Naive thymus-derived CD4-positive, alpha-beta T cell (primary cell): ENCODE measurements at regions not wholly inside any gene's neighbourhood (a gene's known extent, or its start where the extent isn't known, plus 50 kb on each side); places are given as distances from the start of the nearest gene placed in this dataset.
A peak's percentile ranks its signal among the peaks of the same experiment; 100 is the strongest.

Experiments used
- ATAC-seq: fragments of 150-1000 bp; cut with Tn5 transposase; 2 replicates; pipeline ENCODE4 v1.10.0; 2021; ENCODE audit warnings: mild to moderate bottlenecking, moderate library complexity
- CTCF ChIA-PET: fragments of 350-600 bp; sonication (Branson Sonifier 250); formaldehyde crosslinking; loops from one replicate; lab custom pipeline; 2021; ENCODE audit warnings: antibody characterized with exemption; lab: Charles Lee
- POLR2A ChIA-PET: fragments of 350-600 bp; sonication (Branson Sonifier 250); formaldehyde crosslinking; loops from one replicate; lab custom pipeline; 2021; ENCODE audit warnings: antibody characterized with exemption, inconsistent platforms; lab: Charles Lee
- DNase-seq, 9 donors: peaks; one replicate each; pipeline versions ENCODE4 v3.0.0 to v3.0.0-alpha.2; 2020 to 2022; ENCODE audit warnings: mixed read lengths in 1 of 9
- H3K27ac ChIP-seq: one replicate; pipeline ENCODE4 v1.7.0; 2013; ENCODE audit warnings: mild to moderate bottlenecking, low read depth, low read length, moderate library complexity
- H3K27me3 ChIP-seq, 2 donors: one replicate each; pipeline ENCODE4 v1.7.0; 2013; ENCODE audit warnings: low read length in 2 of 2, mild to moderate bottlenecking in 2 of 2, moderate library complexity in 2 of 2; ENCODE audit not compliant: control insufficient read depth in 2 of 2, insufficient read depth in 2 of 2
- H3K36me3 ChIP-seq, 3 experiments: 1 replicate in 2 of 3; 2 replicates in 1 of 3; pipeline ENCODE4 v1.7.0; 2013; ENCODE audit warnings: low read length in 3 of 3, mild to moderate bottlenecking in 3 of 3, moderate library complexity in 1 of 3; ENCODE audit not compliant: insufficient read depth in 3 of 3, control insufficient read depth in 2 of 3
- H3K4me1 ChIP-seq, 2 donors: one replicate each; pipeline ENCODE4 v1.7.0; 2013; ENCODE audit warnings: low read length in 2 of 2, mild to moderate bottlenecking in 2 of 2, moderate library complexity in 1 of 2; ENCODE audit not compliant: control insufficient read depth in 2 of 2, insufficient read depth in 2 of 2
- H3K4me3 ChIP-seq: 2 replicates; pipeline ENCODE4 v1.7.0; 2013; ENCODE audit warnings: mild to moderate bottlenecking, low read length
- H3K9me3 ChIP-seq, 3 experiments: 1 replicate in 2 of 3; 2 replicates in 1 of 3; pipeline ENCODE4 v1.7.0; 2013; ENCODE audit warnings: low read length in 3 of 3; ENCODE audit not compliant: control insufficient read depth in 2 of 3
- H3K27ac Mint-ChIP-seq, 9 donors: one replicate each; pipeline ENCODE4 v1.8.0; 2020 to 2022; ENCODE audit warnings: mixed read lengths in 9 of 9, mild to moderate bottlenecking in 8 of 9, moderate library complexity in 5 of 9, inconsistent platforms in 2 of 9
- H3K27me3 Mint-ChIP-seq, 5 donors: one replicate each; pipeline ENCODE4 v1.8.0; 2021 to 2022; ENCODE audit warnings: mixed read lengths in 5 of 5, mild to moderate bottlenecking in 1 of 5
- H3K36me3 Mint-ChIP-seq, 5 donors: one replicate each; pipeline ENCODE4 v1.8.0; 2020 to 2022; ENCODE audit warnings: mixed read lengths in 5 of 5, mild to moderate bottlenecking in 3 of 5, inconsistent platforms in 1 of 5
- H3K4me1 Mint-ChIP-seq, 7 donors: one replicate each; pipeline ENCODE4 v1.8.0; 2020 to 2022; ENCODE audit warnings: mixed read lengths in 7 of 7, mild to moderate bottlenecking in 3 of 7, inconsistent platforms in 1 of 7
- H3K4me3 Mint-ChIP-seq, 10 donors: one replicate each; pipeline ENCODE4 v1.8.0; 2020 to 2022; ENCODE audit warnings: mild to moderate bottlenecking in 10 of 10, mixed read lengths in 10 of 10, moderate library complexity in 6 of 10, inconsistent platforms in 2 of 10
- H3K9me3 Mint-ChIP-seq, 11 donors: one replicate each; pipeline ENCODE4 v1.8.0; 2020 to 2022; ENCODE audit warnings: mixed read lengths in 11 of 11, mild to moderate bottlenecking in 4 of 11, inconsistent platforms in 1 of 11, moderate library complexity in 1 of 11
- intact Hi-C, 2 donors: fragments of 100-400 bp; cut with micrococcal nuclease; formaldehyde crosslinking; loops; one replicate each; pipeline ENCODE4 v1.15.1; 2023

DNA sequence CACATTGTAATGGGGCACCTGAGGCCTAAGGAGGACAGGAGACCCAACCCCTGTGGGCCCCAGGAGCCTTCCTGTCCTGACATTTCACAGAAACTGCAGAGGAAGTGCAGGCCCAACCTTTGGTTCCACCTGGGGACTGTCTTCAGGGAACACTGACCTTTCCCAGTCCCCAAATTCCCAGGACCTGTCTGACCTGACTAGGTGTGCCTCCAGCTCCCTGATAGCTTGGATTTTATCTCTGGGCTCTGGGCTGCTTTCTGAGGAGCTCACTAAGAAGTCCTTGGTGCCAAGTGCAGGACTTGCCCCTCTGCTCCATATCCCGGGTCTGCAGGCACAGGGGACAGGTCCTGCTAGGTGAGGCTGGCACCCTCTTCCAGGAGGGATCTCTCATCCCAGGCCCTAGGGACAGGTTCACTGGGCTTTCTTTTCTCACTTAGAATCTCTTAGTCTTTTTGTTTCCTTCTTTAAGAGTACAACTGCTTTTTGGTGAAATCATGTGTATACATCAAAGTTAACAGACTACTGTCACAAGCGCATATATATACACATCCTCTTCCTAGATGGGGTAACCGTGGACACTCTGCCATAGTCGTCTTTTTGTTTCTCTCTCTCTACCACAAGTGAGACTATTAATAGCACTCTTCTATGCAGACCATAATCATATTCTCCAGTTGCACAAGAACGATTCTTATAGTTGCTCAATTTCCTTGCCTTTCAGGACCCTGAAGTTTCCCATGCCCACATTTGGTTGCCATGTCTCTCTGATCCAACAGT lies 72.0 kb upstream of the IGLL5 start:
- POLR2A ChIA-PET = interaction anchor here (0.7 to 10.4 kb wide), 9 partner anchors 8 to 225 kb away, joined by 3 to 96 read pairs (median 5); no protein-coding TSS in a partner anchor
- H3K4me3 ChIP-seq = peak overlapping the region; percentile 11
- H3K4me1 Mint-ChIP-seq = peaks cover 61 to 96% (median 83%) of the 10 kb centered on the region in 7 donors
- H3K9me3 ChIP-seq = no peaks in the 10 kb centered on the region
- peak overlapping the region; percentile 30 for H3K27ac ChIP-seq
- CTCF ChIA-PET = interaction anchor here (1.1 to 16.4 kb wide), 8 partner anchors 9 to 140 kb away, joined by 3 to 322 read pairs (median 8); no protein-coding TSS in a partner anchor
- no peaks in the 10 kb centered on the region for H3K9me3 Mint-ChIP-seq
- H3K36me3 ChIP-seq = no peaks in the 10 kb centered on the region
- intact Hi-C loops = loop anchor here in 1 of 2 donors (5.0 kb wide), 1 partner anchor 52 kb away; no protein-coding TSS in a partner anchor
- peaks cover 59 to 72% of the 10 kb centered on the region in 2 donors for H3K4me1 ChIP-seq
- H3K4me3 Mint-ChIP-seq = peak overlapping the region; percentile 2 to 73 (median 32)
- H3K36me3 Mint-ChIP-seq = no peaks in the 10 kb centered on the region
- H3K27me3 Mint-ChIP-seq = peaks cover 0 to 2% (median 0%) of the 10 kb centered on the region in 5 donors
- H3K27ac Mint-ChIP-seq = peak overlapping the region; percentile 59 to 99 (median 88)
- no peaks in the 10 kb centered on the region for H3K27me3 ChIP-seq
- peak in 3 of 9 donors; percentile 27 to 39 (median 31) for DNase-seq
- peak; percentile 44 for ATAC-seq

- CTCF ChIA-PET = interaction anchor here (0.9 to 16.4 kb wide), 10 partner anchors 8 to 139 kb away, joined by 3 to 322 read pairs (median 4); no protein-coding TSS in a partner anchor
- Mint-ChIP-seq H3K4me3 (peak overlapping the region in 7 of 10 donors; percentile 11 to 73 (median 39)), H3K9me3 (no peaks in the 10 kb centered on the region), H3K36me3 (no peaks in the 10 kb centered on the region), H3K27me3 (peaks cover 0 to 2% (median 0%) of the 10 kb centered on the region in 5 donors), H3K27ac (peak overlapping the region in 8 of 9 donors; percentile 84 to 99 (median 90)), H3K4me1 (peaks cover 66 to 96% (median 85%) of the 10 kb centered on the region in 7 donors)
- POLR2A ChIA-PET = interaction anchor here (1.1 to 10.4 kb wide), 6 partner anchors 9 to 63 kb away, joined by 4 to 96 read pairs (median 6); no protein-coding TSS in a partner anchor
- H3K4me3 ChIP-seq = no peak overlapping the region
- no peaks in the 10 kb centered on the region for H3K36me3 ChIP-seq
- H3K27ac ChIP-seq = no peak overlapping the region
- H3K9me3 ChIP-seq = no peaks in the 10 kb centered on the region
- DNase-seq = no peak
- no peak for ATAC-seq
- H3K27me3 ChIP-seq = no peaks in the 10 kb centered on the region
- H3K4me1 ChIP-seq = peaks cover 62 to 72% of the 10 kb centered on the region in 2 donors
- intact Hi-C loops = loop anchor here in 1 of 2 donors (5.0 kb wide), 1 partner anchor 51 kb away; no protein-coding TSS in a partner anchor
Measured at GRCh38 chr22:22816171-22816514, 71.5 kb upstream of the IGLL5 start.

DNA sequence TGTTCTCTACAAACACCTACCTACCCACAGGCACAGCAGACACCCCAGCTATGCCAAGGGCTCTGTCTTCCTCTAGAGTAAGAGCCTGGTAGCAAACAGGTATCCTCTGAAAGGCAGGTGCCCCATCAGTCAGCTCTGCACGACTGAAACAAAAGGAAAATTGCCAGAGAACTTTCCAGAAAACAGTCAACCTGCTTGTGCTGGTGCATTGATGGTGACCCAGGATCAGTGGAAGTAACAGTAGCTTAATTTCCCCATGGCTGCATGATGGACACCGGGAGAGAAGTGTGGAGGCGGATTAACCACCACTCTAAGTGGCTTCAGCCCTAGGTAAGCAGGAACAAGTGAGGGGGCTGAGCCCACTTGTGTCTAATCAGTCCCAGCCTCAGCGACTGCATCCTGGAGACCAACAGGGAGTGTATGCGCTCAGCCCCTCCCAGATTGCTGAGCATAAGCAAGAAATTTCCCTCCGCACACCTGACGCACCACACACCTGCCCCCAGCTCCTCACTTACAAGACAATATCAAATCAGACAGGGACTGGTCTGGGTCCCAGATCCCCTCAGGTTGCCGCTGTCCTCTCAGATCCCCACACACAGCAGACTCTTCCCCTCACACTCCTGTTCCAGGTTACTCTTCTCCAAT lies 70.7 kb upstream of the IGLL5 start:
- Mint-ChIP-seq H3K4me3 (peak overlapping the region in 6 of 10 donors; percentile 10 to 73 (median 38)), H3K9me3 (peaks cover 0 to 2% (median 0%) of the 10 kb centered on the region in 11 donors), H3K27me3 (peaks cover 0 to 2% (median 0%) of the 10 kb centered on the region in 5 donors), H3K27ac (peak overlapping the region; percentile 84 to 99 (median 91)), H3K36me3 (peaks cover 0 to 2% (median 0%) of the 10 kb centered on the region in 5 donors), H3K4me1 (peaks cover 73 to 98% (median 92%) of the 10 kb centered on the region in 7 donors)
- ChIA-PET POLR2A (interaction anchor here (1.1 to 10.4 kb wide), 6 partner anchors 9 to 64 kb away, joined by 4 to 96 read pairs (median 6); no protein-coding TSS in a partner anchor), CTCF (interaction anchor here (0.7 to 16.4 kb wide), 10 partner anchors 9 to 138 kb away, joined by 3 to 322 read pairs (median 4); no protein-coding TSS in a partner anchor)
- H3K27me3 ChIP-seq = no peaks in the 10 kb centered on the region
- DNase-seq (no peak), ATAC-seq (no peak)
- H3K36me3 ChIP-seq = no peaks in the 10 kb centered on the region
- peaks cover 70 to 79% of the 10 kb centered on the region in 2 donors for H3K4me1 ChIP-seq
- H3K4me3 ChIP-seq = no peak overlapping the region
- no peak overlapping the region for H3K27ac ChIP-seq
- H3K9me3 ChIP-seq = no peaks in the 10 kb centered on the region
- intact Hi-C loops = loop anchor here in 1 of 2 donors (5.0 kb wide), 1 partner anchor 50 kb away; no protein-coding TSS in a partner anchor

DNA sequence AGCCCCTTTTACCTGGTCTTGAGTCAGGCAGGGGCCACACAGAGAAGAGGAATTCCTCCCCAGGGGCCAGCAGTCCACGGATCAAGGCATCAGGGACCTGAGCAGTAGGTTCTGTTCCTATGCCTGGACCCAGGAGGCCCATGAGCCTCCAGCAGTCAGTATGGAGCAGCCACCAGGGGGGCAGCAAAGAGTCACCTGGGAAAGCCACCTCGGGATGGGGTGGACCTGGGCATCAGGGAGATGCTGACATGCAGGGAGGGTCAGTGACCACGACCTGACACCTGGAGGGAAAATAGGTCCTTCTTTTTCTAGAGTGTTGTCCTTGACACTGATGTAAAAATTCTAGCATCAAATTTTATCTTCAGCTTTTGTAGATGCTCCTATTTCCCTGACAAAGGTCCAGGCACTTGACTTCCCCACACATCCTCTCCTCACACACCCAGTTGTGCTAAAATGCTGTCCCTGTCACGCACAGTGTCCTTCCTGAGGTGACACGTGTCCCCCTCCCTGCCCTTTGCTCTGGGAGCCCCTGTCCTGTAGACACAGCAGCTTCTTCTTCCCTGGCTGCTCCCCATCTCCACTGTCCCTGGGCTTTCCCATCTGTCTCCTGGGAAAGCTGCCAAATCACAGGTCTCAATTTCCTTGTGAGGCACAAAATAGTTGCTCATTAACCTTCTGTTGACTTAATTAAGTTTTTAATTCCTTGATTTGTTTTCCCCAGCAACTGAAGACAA lies 70.0 kb upstream of the IGLL5 start:
- Mint-ChIP-seq H3K4me3 (peak overlapping the region in 8 of 10 donors; percentile 4 to 88 (median 78)), H3K27me3 (peaks cover 0 to 2% (median 0%) of the 10 kb centered on the region in 5 donors), H3K4me1 (peaks cover 75 to 98% (median 94%) of the 10 kb centered on the region in 7 donors), H3K9me3 (peaks cover 0 to 2% (median 0%) of the 10 kb centered on the region in 11 donors), H3K27ac (peak overlapping the region; percentile 84 to 99 (median 91)), H3K36me3 (peaks cover 0 to 2% (median 0%) of the 10 kb centered on the region in 5 donors)
- no peak for DNase-seq
- POLR2A ChIA-PET = interaction anchor here (1.4 to 10.4 kb wide), 4 partner anchors 18 to 65 kb away, joined by 3 to 96 read pairs (median 16); no protein-coding TSS in a partner anchor
- no peak for ATAC-seq
- Histone ChIP-seq H3K4me3 (no peak overlapping the region), H3K27me3 (no peaks in the 10 kb centered on the region), H3K9me3 (no peaks in the 10 kb centered on the region), H3K27ac (peak overlapping the region; percentile 9), H3K4me1 (peaks cover 77 to 87% of the 10 kb centered on the region in 2 donors), H3K36me3 (no peaks in the 10 kb centered on the region)
- CTCF ChIA-PET = interaction anchor here (1.0 to 16.4 kb wide), 6 partner anchors 10 to 64 kb away, joined by 4 to 322 read pairs (median 8); no protein-coding TSS in a partner anchor
- intact Hi-C loops = loop anchor here (1.0 to 5.0 kb wide), 2 partner anchors 7 to 50 kb away; no protein-coding TSS in a partner anchor

DNA sequence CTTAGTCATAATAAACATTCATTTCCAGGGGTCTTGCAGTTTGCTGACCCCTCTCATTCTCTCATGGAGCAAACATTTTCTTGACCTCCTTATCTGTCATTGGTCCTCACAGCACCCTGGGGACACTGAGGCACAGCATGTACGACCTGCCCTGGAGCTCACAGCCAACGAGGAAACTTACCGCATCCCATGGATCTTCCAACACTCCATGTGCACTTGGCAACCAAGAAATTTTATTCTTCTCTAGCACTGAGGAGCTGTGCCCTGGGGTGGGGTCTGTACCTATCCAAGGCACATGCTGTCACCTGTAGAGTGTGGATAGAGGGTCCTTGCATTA lies 69.4 kb upstream of the IGLL5 start:
- Histone ChIP-seq H3K27me3 (no peaks in the 10 kb centered on the region), H3K27ac (peak overlapping the region; percentile 66), H3K36me3 (no peaks in the 10 kb centered on the region), H3K4me1 (peaks cover 83 to 89% of the 10 kb centered on the region in 2 donors), H3K9me3 (no peaks in the 10 kb centered on the region), H3K4me3 (no peak overlapping the region)
- POLR2A ChIA-PET = interaction anchor here (1.0 to 10.4 kb wide), 7 partner anchors 8 to 65 kb away, joined by 3 to 96 read pairs (median 5); no protein-coding TSS in a partner anchor
- peaks cover 0 to 2% (median 0%) of the 10 kb centered on the region in 11 donors for H3K9me3 Mint-ChIP-seq
- CTCF ChIA-PET = interaction anchor here (1.0 to 16.4 kb wide), 6 partner anchors 8 to 73 kb away, joined by 3 to 322 read pairs (median 38); no protein-coding TSS in a partner anchor
- no peak for ATAC-seq
- H3K27ac Mint-ChIP-seq = peak overlapping the region; percentile 84 to 99 (median 91)
- peak overlapping the region in 8 of 10 donors; percentile 4 to 88 (median 80) for H3K4me3 Mint-ChIP-seq
- H3K36me3 Mint-ChIP-seq = peaks cover 0 to 2% (median 0%) of the 10 kb centered on the region in 5 donors
- intact Hi-C loops = loop anchor here (1.0 to 5.0 kb wide), 2 partner anchors 8 to 49 kb away; no protein-coding TSS in a partner anchor
- peaks cover 80 to 98% (median 97%) of the 10 kb centered on the region in 7 donors for H3K4me1 Mint-ChIP-seq
- peaks cover 0 to 2% (median 0%) of the 10 kb centered on the region in 5 donors for H3K27me3 Mint-ChIP-seq
- DNase-seq = no peak
